SU-DHL-6 (cell line): ENCODE measurements at regions not wholly inside any gene's neighbourhood (a gene's known extent, or its start where the extent isn't known, plus 50 kb on each side); places are given as distances from the start of the nearest gene placed in this dataset.

ENCODE experiments used
- CTCF ChIP-seq: fragments of 200-600 bp; sonication (generic); IDR thresholded peaks from one replicate; pipeline ENCODE4 v1.5.1; 2017; ENCODE audit warnings: antibody characterized with exemption, mild to moderate bottlenecking, low read length, moderate library complexity; ENCODE audit not compliant: insufficient read depth, poor library complexity, severe bottlenecking
- EZH2phosphoT487 ChIP-seq: fragments of 200-600 bp; sonication (generic), shearing (Covaris generic); conservative IDR thresholded peaks from 2 replicates; pipeline ENCODE4 v1.6.1; 2018; ENCODE audit warnings: mild to moderate bottlenecking, antibody characterized with exemption, low read length, moderate library complexity, mixed read lengths

- TF ChIP-seq CTCF (no peak), EZH2phosphoT487 (no peak)
Measured at GRCh38 chr1:88327391-88328267, 356.4 kb upstream of the PKN2 start.
